GM12864 (cell line): ENCODE measurements at regions not wholly inside any gene's neighbourhood (a gene's known extent, or its start where the extent isn't known, plus 50 kb on each side); places are given as distances from the start of the nearest gene placed in this dataset.
A peak's percentile ranks its signal among the peaks of the same experiment; 100 is the strongest.

Experiments used
- DNase-seq: peaks from one replicate; pipeline ENCODE4 v3.0.0-alpha.2; 2011; ENCODE audit warnings: low read depth
- H3K4me3 ChIP-seq: 2 replicates; pipeline ENCODE4 v1.5.1; 2011; ENCODE audit warnings: mild to moderate bottlenecking, low read depth, low read length, control low read depth
- TF ChIP-seq, protein P1 (sequence below): IDR thresholded peaks from 2 replicates; pipeline ENCODE4 v1.5.1; 2011; ENCODE audit warnings: low read depth, mild to moderate bottlenecking, moderate library complexity, low read length, control low read depth, inconsistent platforms; ENCODE audit errors: missing control alignments

DNA sequence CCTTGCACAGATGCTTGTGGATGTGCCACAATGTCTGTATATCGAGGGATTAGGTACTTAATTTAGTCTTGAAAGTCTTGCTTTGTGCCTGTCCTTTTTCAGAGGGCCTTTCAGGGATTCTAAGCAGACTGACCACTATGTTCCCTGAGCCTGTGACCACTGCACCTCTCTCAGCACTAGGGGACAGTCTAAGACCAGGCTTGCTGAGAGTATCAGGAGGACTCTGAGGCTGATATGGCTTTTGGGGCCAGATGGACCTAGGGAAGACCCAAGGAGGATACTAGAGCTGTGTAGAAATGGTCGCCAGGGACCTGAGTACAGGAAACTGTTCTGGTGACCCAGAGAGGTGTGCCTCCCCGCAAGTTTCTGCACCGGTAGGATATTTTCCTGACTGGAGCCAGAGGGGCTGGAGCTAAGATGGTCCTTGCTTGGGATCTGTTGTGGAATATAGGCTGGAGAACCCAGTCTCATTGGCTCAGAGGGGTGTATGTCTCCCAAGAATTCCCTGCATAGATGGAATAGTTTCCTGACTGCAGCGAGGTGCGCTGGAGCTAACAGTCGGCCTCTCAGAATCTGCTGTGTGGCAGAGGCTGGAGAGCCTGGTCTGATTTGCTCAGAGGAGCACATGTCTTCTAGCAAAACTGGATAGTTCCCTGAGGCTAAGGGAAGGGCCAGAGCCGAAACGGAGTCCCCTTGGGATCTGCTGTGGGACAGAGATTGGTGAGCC is 213.2 kb upstream of the DCBLD2 start:
- TF ChIP-seq, protein P1, sequence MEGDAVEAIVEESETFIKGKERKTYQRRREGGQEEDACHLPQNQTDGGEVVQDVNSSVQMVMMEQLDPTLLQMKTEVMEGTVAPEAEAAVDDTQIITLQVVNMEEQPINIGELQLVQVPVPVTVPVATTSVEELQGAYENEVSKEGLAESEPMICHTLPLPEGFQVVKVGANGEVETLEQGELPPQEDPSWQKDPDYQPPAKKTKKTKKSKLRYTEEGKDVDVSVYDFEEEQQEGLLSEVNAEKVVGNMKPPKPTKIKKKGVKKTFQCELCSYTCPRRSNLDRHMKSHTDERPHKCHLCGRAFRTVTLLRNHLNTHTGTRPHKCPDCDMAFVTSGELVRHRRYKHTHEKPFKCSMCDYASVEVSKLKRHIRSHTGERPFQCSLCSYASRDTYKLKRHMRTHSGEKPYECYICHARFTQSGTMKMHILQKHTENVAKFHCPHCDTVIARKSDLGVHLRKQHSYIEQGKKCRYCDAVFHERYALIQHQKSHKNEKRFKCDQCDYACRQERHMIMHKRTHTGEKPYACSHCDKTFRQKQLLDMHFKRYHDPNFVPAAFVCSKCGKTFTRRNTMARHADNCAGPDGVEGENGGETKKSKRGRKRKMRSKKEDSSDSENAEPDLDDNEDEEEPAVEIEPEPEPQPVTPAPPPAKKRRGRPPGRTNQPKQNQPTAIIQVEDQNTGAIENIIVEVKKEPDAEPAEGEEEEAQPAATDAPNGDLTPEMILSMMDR: peak; percentile 51
- H3K4me3 ChIP-seq: no peak overlapping the region
- DNase-seq: no peak

DNA sequence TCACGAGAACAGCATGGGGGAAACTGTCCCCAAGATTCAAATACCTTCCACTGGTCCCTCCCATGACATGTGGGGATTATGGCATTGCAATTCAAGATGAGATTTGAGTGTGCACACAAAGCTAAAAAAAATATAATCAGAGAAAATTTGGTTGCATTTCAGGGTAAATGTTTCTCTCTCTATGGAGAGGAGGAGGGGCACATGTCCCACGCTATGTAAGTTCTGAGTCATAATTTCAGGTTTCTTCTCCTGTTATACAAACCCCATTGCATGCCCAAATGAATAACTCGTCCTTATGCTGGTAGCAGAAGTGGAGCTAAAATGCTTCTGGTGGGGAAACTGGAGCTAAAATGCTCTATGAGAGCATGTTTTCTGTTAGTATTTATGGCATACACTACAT is 209.7 kb upstream of the DCBLD2 start:
- H3K4me3 ChIP-seq: no peak overlapping the region
- TF ChIP-seq, protein P1: no peak
- no peak for DNase-seq

- TF ChIP-seq, protein P1: no peak
- H3K4me3 ChIP-seq: no peak overlapping the region
- no peak for DNase-seq
Measured at GRCh38 chr3:99110401-99110800, 208.9 kb upstream of the DCBLD2 start.

- TF ChIP-seq, protein P1: no peak
- no peak overlapping the region for H3K4me3 ChIP-seq
- no peak for DNase-seq
Measured at GRCh38 chr3:99108508-99108907, 207.0 kb upstream of the DCBLD2 start.

DNA sequence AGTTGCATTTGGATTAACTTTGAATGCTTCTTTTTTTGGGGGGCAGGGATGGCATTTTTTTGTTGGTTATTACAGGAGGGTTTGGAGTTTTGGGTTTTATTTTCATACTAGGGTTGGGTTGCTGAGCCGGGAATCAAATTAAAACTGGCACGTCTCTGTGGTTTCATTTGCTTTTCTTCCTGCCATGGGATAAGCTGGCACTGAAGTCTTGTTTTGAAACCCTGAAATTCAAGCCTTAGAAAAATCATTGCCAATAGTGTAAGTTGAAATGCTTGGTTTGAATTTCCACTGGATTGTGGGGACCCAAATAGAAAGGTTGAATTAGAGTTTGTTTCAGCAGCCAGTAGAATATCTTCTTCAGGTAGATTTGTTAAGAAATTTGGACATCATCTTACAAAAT is 193.1 kb upstream of the DCBLD2 start:
- no peak overlapping the region for H3K4me3 ChIP-seq
- no peak for DNase-seq
- TF ChIP-seq, protein P1: no peak

GRCh38 chr3:99087277-99087676 is 185.8 kb upstream of the DCBLD2 start:
- TF ChIP-seq, protein P1: no peak
- DNase-seq: no peak
- no peak overlapping the region for H3K4me3 ChIP-seq

GRCh38 chr3:99084826-99085225 is 183.3 kb upstream of the DCBLD2 start:
- no peak for DNase-seq
- TF ChIP-seq, protein P1: no peak
- H3K4me3 ChIP-seq: no peak overlapping the region
